ENCODE measurements at regions not wholly inside any gene's neighbourhood (a gene's known extent, or its start where the extent isn't known, plus 50 kb on each side); places are given as distances from the start of the nearest gene placed in this dataset.

DNA sequence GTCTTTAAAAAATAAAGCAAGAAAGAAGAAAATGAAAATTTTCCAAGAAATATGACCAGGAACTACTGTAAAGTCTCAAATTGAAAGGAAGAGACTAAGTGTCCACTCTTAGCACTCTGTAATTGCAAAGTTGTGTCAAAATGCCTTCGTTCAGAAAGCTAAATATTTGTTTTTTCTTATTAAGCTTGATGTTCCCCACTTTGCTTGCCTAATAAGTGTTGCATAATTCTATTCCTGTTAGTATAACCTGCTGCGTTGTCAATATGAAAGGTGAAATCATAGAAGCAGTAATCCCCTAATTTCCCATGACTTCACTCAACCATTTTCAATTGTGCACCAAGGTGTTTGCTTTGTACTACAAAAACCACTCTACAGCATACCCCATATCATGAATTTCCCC, 442.9 kb upstream of the CTSO start:
- TF ChIP-seq POLR2A (IDR thresholded peaks at IDR 0.05), result no peak
- TF ChIP-seq, protein P1, sequence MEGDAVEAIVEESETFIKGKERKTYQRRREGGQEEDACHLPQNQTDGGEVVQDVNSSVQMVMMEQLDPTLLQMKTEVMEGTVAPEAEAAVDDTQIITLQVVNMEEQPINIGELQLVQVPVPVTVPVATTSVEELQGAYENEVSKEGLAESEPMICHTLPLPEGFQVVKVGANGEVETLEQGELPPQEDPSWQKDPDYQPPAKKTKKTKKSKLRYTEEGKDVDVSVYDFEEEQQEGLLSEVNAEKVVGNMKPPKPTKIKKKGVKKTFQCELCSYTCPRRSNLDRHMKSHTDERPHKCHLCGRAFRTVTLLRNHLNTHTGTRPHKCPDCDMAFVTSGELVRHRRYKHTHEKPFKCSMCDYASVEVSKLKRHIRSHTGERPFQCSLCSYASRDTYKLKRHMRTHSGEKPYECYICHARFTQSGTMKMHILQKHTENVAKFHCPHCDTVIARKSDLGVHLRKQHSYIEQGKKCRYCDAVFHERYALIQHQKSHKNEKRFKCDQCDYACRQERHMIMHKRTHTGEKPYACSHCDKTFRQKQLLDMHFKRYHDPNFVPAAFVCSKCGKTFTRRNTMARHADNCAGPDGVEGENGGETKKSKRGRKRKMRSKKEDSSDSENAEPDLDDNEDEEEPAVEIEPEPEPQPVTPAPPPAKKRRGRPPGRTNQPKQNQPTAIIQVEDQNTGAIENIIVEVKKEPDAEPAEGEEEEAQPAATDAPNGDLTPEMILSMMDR (IDR thresholded peaks at IDR 0.05 in 4 of 5, conservative IDR thresholded peaks at IDR 0.05 in 1 of 5), result no peak

All from gastrocnemius medialis (tissue), 4 donors.